Kidney epithelial cell (primary cell): ENCODE measurements at regions not wholly inside any gene's neighbourhood (a gene's known extent, or its start where the extent isn't known, plus 50 kb on each side); places are given as distances from the start of the nearest gene placed in this dataset.
"Not testable (repeated sequence)": the region's sequence is repeated elsewhere in the genome, so short reads cannot be mapped to it uniquely, and the experiment has no call there.

Experiments
- DNase-seq: peaks from one replicate; pipeline ENCODE4 v3.0.0-alpha.2; 2010; ENCODE audit warnings: low read depth
- H3K27me3 ChIP-seq: 2 replicates; pipeline ENCODE4 v1.6.0; 2011; ENCODE audit warnings: low read length; ENCODE audit not compliant: control insufficient read depth, insufficient read depth
- H3K36me3 ChIP-seq: 2 replicates; pipeline ENCODE4 v1.5.1; 2011; ENCODE audit warnings: low read length; ENCODE audit not compliant: control insufficient read depth, insufficient read depth
- H3K4me3 ChIP-seq: 2 replicates; pipeline ENCODE4 v1.5.1; 2011; ENCODE audit warnings: low read depth, mild to moderate bottlenecking, control low read depth, low read length
- TF ChIP-seq, protein P1 (sequence below): IDR thresholded peaks from 2 replicates; pipeline ENCODE4 v1.5.1; 2011; ENCODE audit warnings: mild to moderate bottlenecking, moderate library complexity, low read length, control low read depth, inconsistent platforms; ENCODE audit not compliant: insufficient read depth, poor library complexity, severe bottlenecking

- Histone ChIP-seq H3K36me3 (no peaks in the 10 kb centered on the region), H3K4me3 (no peak overlapping the region), H3K27me3 (peaks cover 4% of the 10 kb centered on the region)
- DNase-seq: no peak
- TF ChIP-seq, protein P1, sequence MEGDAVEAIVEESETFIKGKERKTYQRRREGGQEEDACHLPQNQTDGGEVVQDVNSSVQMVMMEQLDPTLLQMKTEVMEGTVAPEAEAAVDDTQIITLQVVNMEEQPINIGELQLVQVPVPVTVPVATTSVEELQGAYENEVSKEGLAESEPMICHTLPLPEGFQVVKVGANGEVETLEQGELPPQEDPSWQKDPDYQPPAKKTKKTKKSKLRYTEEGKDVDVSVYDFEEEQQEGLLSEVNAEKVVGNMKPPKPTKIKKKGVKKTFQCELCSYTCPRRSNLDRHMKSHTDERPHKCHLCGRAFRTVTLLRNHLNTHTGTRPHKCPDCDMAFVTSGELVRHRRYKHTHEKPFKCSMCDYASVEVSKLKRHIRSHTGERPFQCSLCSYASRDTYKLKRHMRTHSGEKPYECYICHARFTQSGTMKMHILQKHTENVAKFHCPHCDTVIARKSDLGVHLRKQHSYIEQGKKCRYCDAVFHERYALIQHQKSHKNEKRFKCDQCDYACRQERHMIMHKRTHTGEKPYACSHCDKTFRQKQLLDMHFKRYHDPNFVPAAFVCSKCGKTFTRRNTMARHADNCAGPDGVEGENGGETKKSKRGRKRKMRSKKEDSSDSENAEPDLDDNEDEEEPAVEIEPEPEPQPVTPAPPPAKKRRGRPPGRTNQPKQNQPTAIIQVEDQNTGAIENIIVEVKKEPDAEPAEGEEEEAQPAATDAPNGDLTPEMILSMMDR: no peak
These were observed 268.5 kb downstream of the C16orf95 start for GRCh38 chr16:87048730-87049115.

DNA sequence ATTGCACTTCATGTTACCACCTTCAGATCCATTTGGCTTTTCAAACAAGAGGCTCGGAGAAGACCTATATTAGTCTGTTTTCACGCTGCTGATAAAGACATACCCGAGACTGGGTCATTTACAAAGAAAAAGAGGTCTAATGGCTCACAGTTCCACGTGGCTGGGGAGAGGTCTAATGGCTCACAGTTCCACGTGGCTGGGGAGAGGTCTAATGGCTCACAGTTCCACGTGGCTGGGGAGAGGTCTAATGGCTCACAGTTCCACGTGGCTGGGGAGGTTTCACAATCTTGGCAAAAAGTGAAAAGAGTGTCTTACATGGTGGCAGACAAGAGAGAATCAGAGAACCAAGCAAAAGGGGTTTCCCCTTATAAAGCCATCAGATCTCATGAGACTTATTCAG lies 268.0 kb downstream of the C16orf95 start:
- H3K27me3 ChIP-seq, H3K36me3 ChIP-seq, DNase-seq, H3K4me3 ChIP-seq: not testable (repeated sequence)

GRCh38 chr16:87050142-87050541 lies 267.1 kb downstream of the C16orf95 start:
- H3K4me3 ChIP-seq: no peak overlapping the region
- DNase-seq: no peak
- TF ChIP-seq, protein P1: no peak
- peaks cover 4% of the 10 kb centered on the region for H3K27me3 ChIP-seq
- no peaks in the 10 kb centered on the region for H3K36me3 ChIP-seq

DNA sequence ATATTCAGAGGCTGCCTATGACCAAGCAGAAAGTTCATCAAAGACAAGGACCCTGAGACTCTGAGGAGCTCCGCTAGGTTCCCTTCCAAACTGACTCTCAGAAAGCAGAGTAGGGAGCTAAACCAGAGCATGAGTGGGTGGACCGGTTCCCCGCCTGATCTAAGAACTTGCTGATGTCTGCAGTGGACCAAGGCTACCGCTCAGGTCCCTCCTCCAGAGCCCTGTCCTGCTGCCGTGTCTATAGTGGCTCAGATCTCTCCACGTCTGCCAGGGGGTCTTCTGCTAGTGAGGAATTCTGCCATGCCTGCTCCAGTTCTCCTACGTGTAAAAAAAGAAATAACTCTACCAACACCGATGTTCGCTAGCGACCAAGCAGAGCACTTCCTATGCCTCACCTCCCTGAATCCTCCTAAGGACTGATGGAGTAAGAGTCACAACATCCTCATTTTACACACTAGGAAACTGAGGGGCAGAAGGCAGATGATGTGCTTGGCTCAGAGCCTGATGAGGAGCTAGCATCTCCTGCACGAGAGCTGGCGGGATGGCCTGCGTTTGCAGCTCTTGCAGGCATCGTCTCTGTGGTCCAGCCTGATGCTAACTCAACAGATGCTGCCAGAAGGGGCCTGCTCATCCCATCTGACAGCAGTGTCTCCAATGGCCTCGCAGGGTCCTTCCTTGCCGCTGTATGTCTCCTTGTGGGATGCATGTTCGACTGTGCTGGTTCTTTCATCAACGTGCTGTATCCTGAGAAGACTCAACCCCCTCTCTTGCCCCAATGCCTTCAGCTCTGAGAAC lies 265.5 kb downstream of the C16orf95 start:
- no peaks in the 10 kb centered on the region for H3K36me3 ChIP-seq
- H3K27me3 ChIP-seq: peaks cover 4% of the 10 kb centered on the region
- DNase-seq: no peak
- TF ChIP-seq, protein P1: no peak
- H3K4me3 ChIP-seq: no peak overlapping the region

DNA sequence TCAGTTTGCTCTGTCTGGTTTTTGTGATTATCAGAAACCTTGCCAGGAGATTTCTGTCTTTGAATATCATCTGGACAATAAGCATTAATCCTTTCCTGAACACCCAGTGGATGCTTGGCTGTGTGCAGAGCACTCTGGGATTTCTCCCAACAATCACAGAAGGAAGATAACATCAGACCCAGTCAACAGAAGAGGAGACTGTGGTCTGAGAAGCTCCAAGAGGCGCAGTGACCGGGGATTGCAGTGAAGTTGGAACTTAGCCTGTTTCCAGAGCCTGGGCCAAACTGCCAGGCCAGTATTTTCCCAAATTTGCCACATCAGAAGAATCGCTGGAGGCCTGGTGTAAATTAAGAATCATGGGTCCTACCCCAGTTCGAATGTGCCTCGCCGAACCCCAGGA lies 264.7 kb downstream of the C16orf95 start:
- H3K27me3 ChIP-seq: peaks cover 4% of the 10 kb centered on the region
- H3K4me3 ChIP-seq: no peak overlapping the region
- TF ChIP-seq, protein P1: no peak
- H3K36me3 ChIP-seq: no peaks in the 10 kb centered on the region
- DNase-seq: no peak

GRCh38 chr16:87053016-87053982 lies 263.9 kb downstream of the C16orf95 start:
- Histone ChIP-seq H3K4me3 (no peak overlapping the region), H3K36me3 (no peaks in the 10 kb centered on the region), H3K27me3 (peaks cover 4% of the 10 kb centered on the region)
- TF ChIP-seq, protein P1: no peak
- DNase-seq: no peak
